Gastrocnemius medialis (tissue), 4 donors: ENCODE measurements at regions not wholly inside any gene's neighbourhood (a gene's known extent, or its start where the extent isn't known, plus 50 kb on each side); places are given as distances from the start of the nearest gene placed in this dataset.
A peak's percentile ranks its signal among the peaks of the same experiment; 100 is the strongest.

Experiments
- ATAC-seq, 2 donors: fragments of 150-250 bp; one replicate each; pipeline ENCODE4 v1.9.1; 2016
- DNase-seq, 2 donors: peaks; one replicate each; pipeline ENCODE4 v3.0.0-alpha.2; 2019
- H3K27ac ChIP-seq, 4 donors: fragments of 200-600 bp; sonication (generic); 1 replicate in 1 of 4; 2 replicates in 3 of 4; pipeline ENCODE4 v1.5.1; 2016 to 2018; ENCODE audit warnings: mild to moderate bottlenecking in 2 of 4, moderate library complexity in 1 of 4
- H3K27me3 ChIP-seq, 3 donors: fragments of 200-600 bp; sonication (generic) in 2 of 3; 1 replicate in 1 of 3; 2 replicates in 2 of 3; pipeline versions ENCODE4 v1.5.1 to v1.6.0; 2016 to 2019; ENCODE audit warnings: mild to moderate bottlenecking in 1 of 3, moderate library complexity in 1 of 3
- H3K36me3 ChIP-seq, 2 donors: fragments of 200-600 bp; sonication (generic) in 1 of 2; one replicate each; pipeline ENCODE4 v1.5.1; 2017 to 2018
- H3K4me1 ChIP-seq, 2 donors: fragments of 200-600 bp; sonication (generic) in 1 of 2; one replicate each; pipeline ENCODE4 v1.5.1; 2016 to 2017; ENCODE audit warnings: mild to moderate bottlenecking in 2 of 2
- H3K4me3 ChIP-seq, 4 donors: fragments of 200-600 bp; sonication (generic) in 3 of 4; 1 replicate in 1 of 4; 2 replicates in 3 of 4; pipeline ENCODE4 v1.5.1; 2016 to 2019; ENCODE audit warnings: mild to moderate bottlenecking in 2 of 4
- H3K9me3 ChIP-seq, 3 donors: fragments of 200-600 bp; sonication (generic) in 2 of 3; 1 replicate in 1 of 3; 2 replicates in 2 of 3; pipeline ENCODE4 v1.5.1; 2016 to 2019
- CTCF ChIP-seq, 5 experiments: fragments of 450-650 bp in 3 of 5; fragments of 200-600 bp in 2 of 5; sonication (generic) in 2 of 5; IDR thresholded peaks in 4 of 5; conservative IDR thresholded peaks in 1 of 5; 1 replicate in 4 of 5; 2 replicates in 1 of 5; pipeline ENCODE4 v1.5.1; 2016 to 2019; ENCODE audit warnings: antibody characterized with exemption in 5 of 5, mild to moderate bottlenecking in 3 of 5, moderate library complexity in 3 of 5
- POLR2A ChIP-seq, 2 donors: fragments of 450-650 bp; IDR thresholded peaks; one replicate each; pipeline ENCODE4 v1.6.1; 2017; ENCODE audit warnings: antibody characterized with exemption in 2 of 2, mild to moderate bottlenecking in 2 of 2, moderate library complexity in 2 of 2
- in situ Hi-C, 4 donors: fragments of 200-750 bp; cut with MboI; loops; one replicate each; pipeline versions ENCODE4 v1.15.0 to v1.8.0; 2017; ENCODE audit warnings: low sequenced_read_pairs in 4 of 4
- intact Hi-C: fragments of 100-400 bp; cut with DNase I; formaldehyde crosslinking; loops from one replicate; pipeline ENCODE4 v1.15.1; 2023; ENCODE audit warnings: low total_unique reads

GRCh38 chr6:119447921-119448320 lies 98.4 kb upstream of the MAN1A1 start:
- in situ Hi-C loops (no loop called here), intact Hi-C loops (no loop called here)
- DNase-seq: no peak
- no peaks in the 10 kb centered on the region for H3K9me3 ChIP-seq
- no peaks in the 10 kb centered on the region for H3K27me3 ChIP-seq
- H3K4me1 ChIP-seq: no peaks in the 10 kb centered on the region
- no peak overlapping the region for H3K4me3 ChIP-seq
- no peak for ATAC-seq
- TF ChIP-seq CTCF (IDR thresholded peaks at IDR 0.05 in 4 of 5, conservative IDR thresholded peaks at IDR 0.05 in 1 of 5) (no peak), POLR2A (IDR thresholded peaks at IDR 0.05) (no peak)
- H3K36me3 ChIP-seq: no peaks in the 10 kb centered on the region
- H3K27ac ChIP-seq: no peak overlapping the region

- H3K27me3 ChIP-seq: no peaks in the 10 kb centered on the region
- peak overlapping the region in 3 of 4 donors; percentile 15 to 39 (median 24) for H3K27ac ChIP-seq
- no peak overlapping the region for H3K4me3 ChIP-seq
- in situ Hi-C loops (no loop called here), intact Hi-C loops (no loop called here)
- no peak for TF ChIP-seq CTCF (IDR thresholded peaks at IDR 0.05 in 4 of 5, conservative IDR thresholded peaks at IDR 0.05 in 1 of 5)
- no peak for TF ChIP-seq POLR2A (IDR thresholded peaks at IDR 0.05)
- H3K9me3 ChIP-seq: no peaks in the 10 kb centered on the region
- no peaks in the 10 kb centered on the region for H3K4me1 ChIP-seq
- ATAC-seq (peak; percentile 32 to 50), DNase-seq (peak; percentile 44 to 51)
- H3K36me3 ChIP-seq: no peaks in the 10 kb centered on the region
These were observed 97.0 kb upstream of the MAN1A1 start for GRCh38 chr6:119446609-119447008.

- TF ChIP-seq CTCF (IDR thresholded peaks at IDR 0.05 in 4 of 5, conservative IDR thresholded peaks at IDR 0.05 in 1 of 5): no peak
- Histone ChIP-seq H3K4me3 (no peak overlapping the region), H3K27me3 (no peaks in the 10 kb centered on the region), H3K9me3 (no peaks in the 10 kb centered on the region), H3K4me1 (no peaks in the 10 kb centered on the region), H3K36me3 (no peaks in the 10 kb centered on the region), H3K27ac (peak overlapping the region in 3 of 4 donors; percentile 15 to 39 (median 24))
- in situ Hi-C loops: no loop called here
- intact Hi-C loops: no loop called here
- DNase-seq (no peak), ATAC-seq (peak in 1 of 2 donors; percentile 55)
These were observed 96.6 kb upstream of the MAN1A1 start for GRCh38 chr6:119446115-119446554.

GRCh38 chr6:119445666-119446065 lies 96.1 kb upstream of the MAN1A1 start:
- in situ Hi-C loops (no loop called here), intact Hi-C loops (no loop called here)
- Histone ChIP-seq H3K36me3 (no peaks in the 10 kb centered on the region), H3K4me1 (no peaks in the 10 kb centered on the region), H3K4me3 (no peak overlapping the region), H3K27me3 (no peaks in the 10 kb centered on the region), H3K27ac (no peak overlapping the region), H3K9me3 (no peaks in the 10 kb centered on the region)
- ATAC-seq (no peak), DNase-seq (no peak)
- no peak for TF ChIP-seq CTCF (IDR thresholded peaks at IDR 0.05 in 4 of 5, conservative IDR thresholded peaks at IDR 0.05 in 1 of 5)
- no peak for TF ChIP-seq POLR2A (IDR thresholded peaks at IDR 0.05)
